ENCODE measurements at regions not wholly inside any gene's neighbourhood (a gene's known extent, or its start where the extent isn't known, plus 50 kb on each side); places are given as distances from the start of the nearest gene placed in this dataset.

- no peak overlapping the region for H3K4me3 ChIP-seq
- intact Hi-C loops (cut with DNase I), result no loop called here
- WGBS, 4 donors, result 78 to 85% (median 82%) methylated on average over 4 of the region's 4 CpGs
- no peaks in the 10 kb centered on the region for H3K27me3 ChIP-seq
- DNase-seq (no peak), ATAC-seq (no peak)
- TF ChIP-seq POLR2A (IDR thresholded peaks at IDR 0.05), result no peak
- TF ChIP-seq, protein P1, sequence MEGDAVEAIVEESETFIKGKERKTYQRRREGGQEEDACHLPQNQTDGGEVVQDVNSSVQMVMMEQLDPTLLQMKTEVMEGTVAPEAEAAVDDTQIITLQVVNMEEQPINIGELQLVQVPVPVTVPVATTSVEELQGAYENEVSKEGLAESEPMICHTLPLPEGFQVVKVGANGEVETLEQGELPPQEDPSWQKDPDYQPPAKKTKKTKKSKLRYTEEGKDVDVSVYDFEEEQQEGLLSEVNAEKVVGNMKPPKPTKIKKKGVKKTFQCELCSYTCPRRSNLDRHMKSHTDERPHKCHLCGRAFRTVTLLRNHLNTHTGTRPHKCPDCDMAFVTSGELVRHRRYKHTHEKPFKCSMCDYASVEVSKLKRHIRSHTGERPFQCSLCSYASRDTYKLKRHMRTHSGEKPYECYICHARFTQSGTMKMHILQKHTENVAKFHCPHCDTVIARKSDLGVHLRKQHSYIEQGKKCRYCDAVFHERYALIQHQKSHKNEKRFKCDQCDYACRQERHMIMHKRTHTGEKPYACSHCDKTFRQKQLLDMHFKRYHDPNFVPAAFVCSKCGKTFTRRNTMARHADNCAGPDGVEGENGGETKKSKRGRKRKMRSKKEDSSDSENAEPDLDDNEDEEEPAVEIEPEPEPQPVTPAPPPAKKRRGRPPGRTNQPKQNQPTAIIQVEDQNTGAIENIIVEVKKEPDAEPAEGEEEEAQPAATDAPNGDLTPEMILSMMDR (IDR thresholded peaks at IDR 0.05), result no peak
- peak overlapping the region in 1 of 12 donors; percentile 87 for H3K27ac ChIP-seq
- H3K36me3 ChIP-seq, result no peaks in the 10 kb centered on the region
- H3K9me3 ChIP-seq, result no peaks in the 10 kb centered on the region
- peaks cover 0 to 57% (median 0%) of the 10 kb centered on the region in 12 donors for H3K4me1 ChIP-seq
Measured at GRCh38 chr16:73150786-73151185, 102.9 kb upstream of the ZFHX3 start.

GRCh38 chr16:73149334-73149733 lies 101.4 kb upstream of the ZFHX3 start:
- no peaks in the 10 kb centered on the region for H3K36me3 ChIP-seq
- ATAC-seq (no peak), DNase-seq (no peak)
- H3K9me3 ChIP-seq, result no peaks in the 10 kb centered on the region
- TF ChIP-seq POLR2A (IDR thresholded peaks at IDR 0.05), result no peak
- TF ChIP-seq, protein P1 (IDR thresholded peaks at IDR 0.05), result no peak
- H3K27me3 ChIP-seq, result no peaks in the 10 kb centered on the region
- no peak overlapping the region for H3K4me3 ChIP-seq
- WGBS, 4 donors, result 45 to 68% (median 56%) methylated on average over 7 of the region's 7 CpGs
- peaks cover 0 to 46% (median 1%) of the 10 kb centered on the region in 12 donors for H3K4me1 ChIP-seq
- H3K27ac ChIP-seq, result no peak overlapping the region
- intact Hi-C loops (cut with DNase I), result no loop called here

- Histone ChIP-seq H3K27me3 (no peaks in the 10 kb centered on the region), H3K4me3 (no peak overlapping the region), H3K27ac (no peak overlapping the region), H3K4me1 (peaks cover 0 to 32% (median 3%) of the 10 kb centered on the region in 12 donors), H3K9me3 (no peaks in the 10 kb centered on the region), H3K36me3 (no peaks in the 10 kb centered on the region)
- 68 to 88% (median 77%) methylated on average over 3 of the region's 3 CpGs for WGBS, 4 donors
- ATAC-seq, result no peak
- TF ChIP-seq, protein P1 (IDR thresholded peaks at IDR 0.05), result no peak
- TF ChIP-seq POLR2A (IDR thresholded peaks at IDR 0.05), result no peak
- no peak for DNase-seq
- intact Hi-C loops (cut with DNase I), result no loop called here
Measured at GRCh38 chr16:73147958-73148357, 100.0 kb upstream of the ZFHX3 start.

DNA sequence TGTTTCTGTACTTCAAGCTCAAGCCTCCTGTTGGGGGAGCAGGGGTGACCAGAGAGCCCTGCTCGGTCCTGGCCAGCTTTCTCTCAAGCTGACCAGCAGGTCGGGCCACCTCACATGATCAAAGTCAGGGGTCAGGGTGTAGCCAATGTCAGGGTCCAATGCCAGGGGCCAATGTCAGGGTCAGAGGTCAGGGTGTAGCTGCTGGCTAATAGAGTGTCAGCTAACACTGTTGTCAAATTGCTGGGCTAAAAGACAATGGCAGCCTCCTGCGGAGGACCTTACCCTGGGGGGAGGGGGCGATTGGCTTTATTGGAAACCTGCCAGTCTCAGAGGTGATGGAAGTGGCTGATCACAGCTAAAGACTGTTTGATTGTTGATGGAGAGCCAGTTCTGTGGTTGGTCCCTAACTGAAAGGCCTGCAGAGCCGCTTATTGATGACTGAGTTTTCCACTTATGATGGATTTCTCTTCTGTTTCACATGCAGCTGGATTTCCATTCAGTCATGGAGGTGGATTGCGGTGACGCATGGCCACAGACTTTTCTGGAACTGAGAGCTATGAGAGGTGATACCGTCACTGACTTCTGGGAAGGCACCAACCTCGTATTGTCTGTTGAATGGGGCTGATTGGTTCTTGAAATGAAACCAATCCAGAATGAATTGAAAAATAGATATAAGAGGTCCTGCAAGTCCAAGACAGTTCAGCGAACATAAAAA lies 97.4 kb upstream of the ZFHX3 start:
- Histone ChIP-seq H3K36me3 (no peaks in the 10 kb centered on the region), H3K4me1 (peaks cover 0 to 19% (median 3%) of the 10 kb centered on the region in 12 donors), H3K27ac (peak overlapping the region in 1 of 12 donors; percentile 70), H3K4me3 (no peak overlapping the region), H3K27me3 (no peaks in the 10 kb centered on the region), H3K9me3 (no peaks in the 10 kb centered on the region)
- no peak for ATAC-seq
- no peak for DNase-seq
- intact Hi-C loops (cut with DNase I), result no loop called here
- 91 to 95% (median 93%) methylated on average over 10 of the region's 10 CpGs for WGBS, 4 donors
- TF ChIP-seq POLR2A (IDR thresholded peaks at IDR 0.05), result no peak
- TF ChIP-seq, protein P1 (IDR thresholded peaks at IDR 0.05), result no peak
